ENCODE measurements at regions not wholly inside any gene's neighbourhood (a gene's known extent, or its start where the extent isn't known, plus 50 kb on each side); places are given as distances from the start of the nearest gene placed in this dataset.

GRCh38 chr13:53844473-53845146 is 816.0 kb downstream of the OLFM4 start:
- no peaks in the 10 kb centered on the region for H3K9me3 ChIP-seq
- intact Hi-C loops (cut with DNase I; ENCODE audit: low total_unique reads) = no loop called here

GRCh38 chr13:53847502-53847901 is 818.9 kb downstream of the OLFM4 start:
- Histone ChIP-seq H3K4me3 (no peak overlapping the region), H3K36me3 (no peaks in the 10 kb centered on the region), H3K9me3 (no peaks in the 10 kb centered on the region), H3K27me3 (no peaks in the 10 kb centered on the region), H3K27ac (no peak overlapping the region), H3K4me1 (no peaks in the 10 kb centered on the region)
- no peak for TF ChIP-seq CTCF (IDR thresholded peaks at IDR 0.05)
- DNase-seq = no peak
- intact Hi-C loops (cut with DNase I; ENCODE audit: low total_unique reads) = no loop called here

More at GRCh38 chr13:53844473-53845146, 816.0 kb downstream of the OLFM4 start:
- Histone ChIP-seq H3K4me1 (no peaks in the 10 kb centered on the region), H3K36me3 (no peaks in the 10 kb centered on the region), H3K4me3 (no peak overlapping the region), H3K27ac (no peak overlapping the region), H3K27me3 (no peaks in the 10 kb centered on the region)
- DNase-seq = no peak
- no peak for TF ChIP-seq CTCF (IDR thresholded peaks at IDR 0.05)

DNA sequence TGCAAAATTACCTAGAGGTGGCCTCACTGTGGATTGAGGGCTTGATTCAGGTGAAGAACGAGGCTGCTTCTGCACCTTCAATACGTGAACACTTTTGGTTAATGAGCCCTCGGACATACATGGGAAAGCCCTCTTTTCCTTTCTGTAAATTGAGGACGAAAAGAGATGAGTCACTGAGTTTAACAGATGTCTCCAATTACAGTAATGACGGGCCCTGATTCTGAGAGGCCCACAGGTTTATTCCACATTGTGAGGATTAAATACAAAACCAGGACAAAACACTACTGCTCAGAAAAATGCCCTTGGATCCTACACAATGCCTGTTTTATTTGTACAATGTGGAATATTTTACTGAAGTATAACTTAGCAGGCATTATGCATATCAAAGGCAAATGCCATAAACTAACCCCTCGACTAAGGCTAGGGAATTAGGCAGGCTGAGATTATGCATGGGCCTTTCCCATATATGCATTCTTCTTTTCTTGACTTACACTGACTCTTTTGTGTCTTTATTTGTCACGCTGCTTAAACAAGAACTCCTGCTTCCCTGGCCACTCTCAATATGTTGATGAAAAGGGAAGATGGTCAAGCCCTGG is 819.9 kb downstream of the OLFM4 start:
- DNase-seq = no peak
- Histone ChIP-seq H3K27me3 (no peaks in the 10 kb centered on the region), H3K36me3 (no peaks in the 10 kb centered on the region), H3K27ac (no peak overlapping the region), H3K4me1 (no peaks in the 10 kb centered on the region), H3K9me3 (no peaks in the 10 kb centered on the region), H3K4me3 (no peak overlapping the region)
- intact Hi-C loops (cut with DNase I; ENCODE audit: low total_unique reads) = no loop called here
- no peak for TF ChIP-seq CTCF (IDR thresholded peaks at IDR 0.05)

GRCh38 chr13:53854321-53854720 is 825.7 kb downstream of the OLFM4 start:
- no peak for DNase-seq
- H3K27ac ChIP-seq = no peak overlapping the region
- no peaks in the 10 kb centered on the region for H3K27me3 ChIP-seq
- no peaks in the 10 kb centered on the region for H3K4me1 ChIP-seq
- no peak for TF ChIP-seq CTCF (IDR thresholded peaks at IDR 0.05)
- intact Hi-C loops (cut with DNase I; ENCODE audit: low total_unique reads) = no loop called here
- H3K9me3 ChIP-seq = no peaks in the 10 kb centered on the region
- no peak overlapping the region for H3K4me3 ChIP-seq
- H3K36me3 ChIP-seq = no peaks in the 10 kb centered on the region

DNA sequence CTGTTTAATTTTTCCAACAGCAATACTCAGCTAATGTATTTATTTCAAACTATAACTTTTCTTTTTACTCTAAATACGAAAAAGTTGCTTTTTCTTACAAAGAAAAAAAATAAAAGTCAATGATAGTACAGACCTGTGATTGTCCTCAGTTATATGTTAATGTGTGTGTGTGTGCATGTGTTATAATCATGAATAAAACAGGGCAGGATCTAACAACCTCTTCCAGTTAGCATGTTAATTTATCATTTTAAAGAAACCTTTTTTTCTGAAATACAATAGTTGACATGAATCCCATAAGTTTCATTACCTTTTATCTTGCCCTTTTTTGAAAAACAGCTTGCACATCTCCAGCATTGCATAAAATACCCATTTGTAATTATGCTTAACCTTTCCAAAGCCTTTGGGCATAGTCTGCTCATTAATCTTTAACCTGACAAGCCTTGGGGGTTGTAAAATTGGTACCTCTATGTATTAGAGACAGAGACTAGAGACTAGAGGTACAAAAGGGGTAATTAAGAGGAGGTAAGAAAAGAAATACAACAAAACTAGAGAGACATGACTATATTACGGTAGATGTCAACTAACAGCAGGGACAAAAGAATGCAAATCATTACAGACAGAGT is 828.1 kb downstream of the OLFM4 start:
- no peaks in the 10 kb centered on the region for H3K4me1 ChIP-seq
- no peak overlapping the region for H3K4me3 ChIP-seq
- H3K36me3 ChIP-seq = no peaks in the 10 kb centered on the region
- intact Hi-C loops (cut with DNase I; ENCODE audit: low total_unique reads) = no loop called here
- no peaks in the 10 kb centered on the region for H3K9me3 ChIP-seq
- TF ChIP-seq CTCF (IDR thresholded peaks at IDR 0.05) = no peak
- no peaks in the 10 kb centered on the region for H3K27me3 ChIP-seq
- no peak for DNase-seq
- H3K27ac ChIP-seq = no peak overlapping the region

Measured in tibial artery (tissue), 4 donors.